GM12878 (cell line): ENCODE measurements at regions not wholly inside any gene's neighbourhood (a gene's known extent, or its start where the extent isn't known, plus 50 kb on each side); places are given as distances from the start of the nearest gene placed in this dataset.

Experiments used
- ATF7 ChIP-seq: fragments of 450-650 bp; IDR thresholded peaks from 2 replicates; pipeline ENCODE4 v1.6.1; 2016; ENCODE audit warnings: low read depth, mild to moderate bottlenecking
- CTCF ChIP-seq, 3 experiments: IDR thresholded peaks in 2 of 3; conservative IDR thresholded peaks in 1 of 3; 2 replicates each; pipeline ENCODE4 v1.5.1; 2011; ENCODE audit warnings: low read depth in 3 of 3, low read length in 3 of 3, mild to moderate bottlenecking in 3 of 3, control low read depth in 2 of 3, moderate library complexity in 2 of 3, inconsistent platforms in 1 of 3, mixed read lengths in 1 of 3; ENCODE audit not compliant: control insufficient read depth in 2 of 3, insufficient read depth in 1 of 3; ENCODE audit errors: extremely low read depth in 1 of 3
- E2F4 ChIP-seq: IDR thresholded peaks from 2 replicates; pipeline ENCODE4 v1.6.1; 2012; ENCODE audit warnings: low read depth, low read length, improper control_type of control experiment
- POLR2AphosphoS5 ChIP-seq: IDR thresholded peaks from 2 replicates; pipeline ENCODE4 v1.6.1; 2011; ENCODE audit warnings: mild to moderate bottlenecking, low read length, inconsistent platforms
- TCF3 ChIP-seq: IDR thresholded peaks from 2 replicates; pipeline ENCODE4 v1.6.1; 2012; ENCODE audit warnings: low read depth, mild to moderate bottlenecking, low read length, borderline replicate concordance; ENCODE audit not compliant: insufficient read depth

GRCh38 chr2:150090031-150090430 lies 397.4 kb downstream of the RND3 start:
- TF ChIP-seq E2F4 = no peak
- no peak for TF ChIP-seq TCF3
- TF ChIP-seq ATF7 = no peak
- no peak for TF ChIP-seq CTCF (IDR thresholded peaks at IDR 0.05 in 2 of 3, conservative IDR thresholded peaks at IDR 0.05 in 1 of 3; ENCODE audit: control insufficient read depth in 2 of 3, extremely low read depth in 1 of 3, insufficient read depth in 1 of 3, low read depth in 3 of 3, low read length in 3 of 3)
- TF ChIP-seq POLR2AphosphoS5 = no peak
